Fibroblast of the aortic adventitia (primary cell): ENCODE measurements at regions not wholly inside any gene's neighbourhood (a gene's known extent, or its start where the extent isn't known, plus 50 kb on each side); places are given as distances from the start of the nearest gene placed in this dataset.

Experiments used
- DNase-seq: peaks from one replicate; pipeline ENCODE4 v3.0.0-alpha.2; 2010; ENCODE audit warnings: low read depth
- H3K4me3 ChIP-seq: 2 replicates; pipeline ENCODE4 v1.5.1; 2011; ENCODE audit warnings: low read depth, mild to moderate bottlenecking, control low read depth, low read length, moderate library complexity
- CTCF ChIP-seq: IDR thresholded peaks from 2 replicates; pipeline ENCODE4 v1.5.1; 2011; ENCODE audit warnings: mild to moderate bottlenecking, low read length, control low read depth, inconsistent platforms; ENCODE audit not compliant: insufficient read depth

- H3K4me3 ChIP-seq: no peak overlapping the region
- TF ChIP-seq CTCF: no peak
- no peak for DNase-seq
These were observed 89.4 kb upstream of the ZBTB20 start for GRCh38 chr3:115236496-115236895.

GRCh38 chr3:115239717-115240116 is 92.6 kb upstream of the ZBTB20 start:
- H3K4me3 ChIP-seq: no peak overlapping the region
- TF ChIP-seq CTCF: no peak
- DNase-seq: peak; percentile 99

- no peak for DNase-seq
- no peak overlapping the region for H3K4me3 ChIP-seq
- TF ChIP-seq CTCF: no peak
These were observed 97.3 kb upstream of the ZBTB20 start for GRCh38 chr3:115244350-115244749.

- no peak for TF ChIP-seq CTCF
- DNase-seq: peak; percentile 97
- no peak overlapping the region for H3K4me3 ChIP-seq
These were observed 98.3 kb upstream of the ZBTB20 start for GRCh38 chr3:115245438-115245837.

- peak; percentile 46 for DNase-seq
- no peak overlapping the region for H3K4me3 ChIP-seq
- no peak for TF ChIP-seq CTCF
These were observed 98.8 kb upstream of the ZBTB20 start for GRCh38 chr3:115245899-115246298.

GRCh38 chr3:115246461-115247020 is 99.5 kb upstream of the ZBTB20 start:
- peak; percentile 82 for DNase-seq
- no peak for TF ChIP-seq CTCF
- no peak overlapping the region for H3K4me3 ChIP-seq

GRCh38 chr3:115248274-115248673 is 101.2 kb upstream of the ZBTB20 start:
- peak; percentile 66 for DNase-seq
- H3K4me3 ChIP-seq: no peak overlapping the region
- no peak for TF ChIP-seq CTCF
